ENCODE measurements at regions not wholly inside any gene's neighbourhood (a gene's known extent, or its start where the extent isn't known, plus 50 kb on each side); places are given as distances from the start of the nearest gene placed in this dataset.

GRCh38 chr10:64648915-64649314, 1127.7 kb downstream of the REEP3 start:
- no peak overlapping the region for H3K4me3 Mint-ChIP-seq (ENCODE audit: unreplicated experiment)
- no peaks in the 10 kb centered on the region for H3K27me3 Mint-ChIP-seq (ENCODE audit: insufficient read depth, unreplicated experiment)
- H3K4me1 Mint-ChIP-seq (ENCODE audit: insufficient read depth, unreplicated experiment): no peaks in the 10 kb centered on the region
- H3K9me3 Mint-ChIP-seq (ENCODE audit: unreplicated experiment): no peaks in the 10 kb centered on the region
- H3K27ac Mint-ChIP-seq (ENCODE audit: low read depth, unreplicated experiment): no peak overlapping the region
- POLR2A ChIA-PET: no interaction called here
- CTCF ChIA-PET: interaction anchor here (1.6 kb wide), 1 partner anchor 10 kb away, joined by 3 read pairs; no protein-coding TSS in a partner anchor
- H3K36me3 Mint-ChIP-seq (ENCODE audit: insufficient read depth, unreplicated experiment): no peaks in the 10 kb centered on the region
- intact Hi-C loops (cut with micrococcal nuclease): no loop called here
- TF ChIP-seq, protein P1, sequence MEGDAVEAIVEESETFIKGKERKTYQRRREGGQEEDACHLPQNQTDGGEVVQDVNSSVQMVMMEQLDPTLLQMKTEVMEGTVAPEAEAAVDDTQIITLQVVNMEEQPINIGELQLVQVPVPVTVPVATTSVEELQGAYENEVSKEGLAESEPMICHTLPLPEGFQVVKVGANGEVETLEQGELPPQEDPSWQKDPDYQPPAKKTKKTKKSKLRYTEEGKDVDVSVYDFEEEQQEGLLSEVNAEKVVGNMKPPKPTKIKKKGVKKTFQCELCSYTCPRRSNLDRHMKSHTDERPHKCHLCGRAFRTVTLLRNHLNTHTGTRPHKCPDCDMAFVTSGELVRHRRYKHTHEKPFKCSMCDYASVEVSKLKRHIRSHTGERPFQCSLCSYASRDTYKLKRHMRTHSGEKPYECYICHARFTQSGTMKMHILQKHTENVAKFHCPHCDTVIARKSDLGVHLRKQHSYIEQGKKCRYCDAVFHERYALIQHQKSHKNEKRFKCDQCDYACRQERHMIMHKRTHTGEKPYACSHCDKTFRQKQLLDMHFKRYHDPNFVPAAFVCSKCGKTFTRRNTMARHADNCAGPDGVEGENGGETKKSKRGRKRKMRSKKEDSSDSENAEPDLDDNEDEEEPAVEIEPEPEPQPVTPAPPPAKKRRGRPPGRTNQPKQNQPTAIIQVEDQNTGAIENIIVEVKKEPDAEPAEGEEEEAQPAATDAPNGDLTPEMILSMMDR (IDR thresholded peaks at IDR 0.05; ENCODE audit: unreplicated experiment): no peak
- no TSS peak for BruUV-seq (replicated peaks)
- DNase-seq (ENCODE audit: unreplicated experiment): peak; percentile 23

- CTCF ChIA-PET: interaction anchor here (0.9 kb wide), 1 partner anchor 9 kb away, joined by 3 read pairs; no protein-coding TSS in a partner anchor
- DNase-seq (ENCODE audit: unreplicated experiment): no peak
- POLR2A ChIA-PET: interaction anchor here (0.6 kb wide), 2 partner anchors 1452 to 1512 kb away, joined by 3 read pairs; no protein-coding TSS in a partner anchor
- no TSS peak for BruUV-seq (replicated peaks)
- Mint-ChIP-seq H3K27me3 (ENCODE audit: insufficient read depth, unreplicated experiment) (no peaks in the 10 kb centered on the region), H3K9me3 (ENCODE audit: unreplicated experiment) (no peaks in the 10 kb centered on the region), H3K36me3 (ENCODE audit: insufficient read depth, unreplicated experiment) (no peaks in the 10 kb centered on the region), H3K4me3 (ENCODE audit: unreplicated experiment) (no peak overlapping the region), H3K27ac (ENCODE audit: low read depth, unreplicated experiment) (no peak overlapping the region), H3K4me1 (ENCODE audit: insufficient read depth, unreplicated experiment) (no peaks in the 10 kb centered on the region)
- TF ChIP-seq, protein P1 (IDR thresholded peaks at IDR 0.05; ENCODE audit: unreplicated experiment): no peak
- intact Hi-C loops (cut with micrococcal nuclease): no loop called here
Measured at GRCh38 chr10:64658528-64658927, 1137.3 kb downstream of the REEP3 start.

- no peaks in the 10 kb centered on the region for H3K27me3 Mint-ChIP-seq (ENCODE audit: insufficient read depth, unreplicated experiment)
- TF ChIP-seq, protein P1 (IDR thresholded peaks at IDR 0.05; ENCODE audit: unreplicated experiment): no peak
- ChIA-PET CTCF (interaction anchor here (0.9 kb wide), 1 partner anchor 10 kb away, joined by 3 read pairs; no protein-coding TSS in a partner anchor), POLR2A (no interaction called here)
- intact Hi-C loops (cut with micrococcal nuclease): no loop called here
- no peak for DNase-seq (ENCODE audit: unreplicated experiment)
- BruUV-seq (replicated peaks): no TSS peak
- no peak overlapping the region for H3K4me3 Mint-ChIP-seq (ENCODE audit: unreplicated experiment)
- no peaks in the 10 kb centered on the region for H3K9me3 Mint-ChIP-seq (ENCODE audit: unreplicated experiment)
- H3K27ac Mint-ChIP-seq (ENCODE audit: low read depth, unreplicated experiment): no peak overlapping the region
- H3K36me3 Mint-ChIP-seq (ENCODE audit: insufficient read depth, unreplicated experiment): no peaks in the 10 kb centered on the region
- no peaks in the 10 kb centered on the region for H3K4me1 Mint-ChIP-seq (ENCODE audit: insufficient read depth, unreplicated experiment)
Measured at GRCh38 chr10:64659311-64659710, 1138.1 kb downstream of the REEP3 start.

DNA sequence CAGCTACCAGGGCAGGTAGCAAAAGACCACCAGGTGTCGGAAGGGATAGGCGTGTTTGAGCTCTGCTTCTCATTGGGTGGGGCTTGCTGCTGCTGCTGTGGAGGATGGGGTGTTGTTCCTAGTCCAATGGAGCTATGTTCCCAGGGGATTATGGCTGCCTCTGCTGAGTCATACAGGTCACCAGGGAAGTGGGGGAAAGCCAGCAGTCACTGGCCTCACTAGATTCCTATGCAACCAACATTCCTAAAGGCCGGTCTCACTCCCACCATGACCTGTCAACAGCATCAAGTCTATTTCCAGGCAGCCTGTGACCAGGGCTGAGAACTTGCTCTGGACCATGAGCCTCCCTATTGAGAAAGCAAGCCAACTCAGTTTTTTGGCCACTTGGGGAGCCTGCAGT, 1160.8 kb downstream of the REEP3 start:
- Mint-ChIP-seq H3K36me3 (ENCODE audit: insufficient read depth, unreplicated experiment) (no peaks in the 10 kb centered on the region), H3K4me1 (ENCODE audit: insufficient read depth, unreplicated experiment) (no peaks in the 10 kb centered on the region), H3K27ac (ENCODE audit: low read depth, unreplicated experiment) (no peak overlapping the region), H3K27me3 (ENCODE audit: insufficient read depth, unreplicated experiment) (no peaks in the 10 kb centered on the region), H3K4me3 (ENCODE audit: unreplicated experiment) (no peak overlapping the region), H3K9me3 (ENCODE audit: unreplicated experiment) (peaks cover 10% of the 10 kb centered on the region)
- TF ChIP-seq, protein P1 (IDR thresholded peaks at IDR 0.05; ENCODE audit: unreplicated experiment): no peak
- no TSS peak for BruUV-seq (replicated peaks)
- ChIA-PET CTCF (interaction anchor here (0.6 kb wide), 1 partner anchor 789 kb away, joined by 3 read pairs; no protein-coding TSS in a partner anchor), POLR2A (interaction anchor here (0.7 kb wide), 1 partner anchor 561 kb away, joined by 3 read pairs; no protein-coding TSS in a partner anchor)
- intact Hi-C loops (cut with micrococcal nuclease): no loop called here
- DNase-seq (ENCODE audit: unreplicated experiment): peak; percentile 9

Measured in MCF 10A (cell line).